ENCODE measurements at regions not wholly inside any gene's neighbourhood (a gene's known extent, or its start where the extent isn't known, plus 50 kb on each side); places are given as distances from the start of the nearest gene placed in this dataset.

- TF ChIP-seq CTCF (conservative IDR thresholded peaks at IDR 0.05; ENCODE audit: low read length), result no peak
- no peak for TF ChIP-seq EZH2phosphoT487 (IDR thresholded peaks at IDR 0.05; ENCODE audit: borderline replicate concordance, low read depth, low read length)
Measured at GRCh38 chr21:19130379-19131028, 726.9 kb upstream of the TMPRSS15 start.

All from OCI-LY7 (cell line).